GM12891 (cell line): ENCODE measurements at regions not wholly inside any gene's neighbourhood (a gene's known extent, or its start where the extent isn't known, plus 50 kb on each side); places are given as distances from the start of the nearest gene placed in this dataset.

Experiments used
- POLR2A ChIP-seq: IDR thresholded peaks from 2 replicates; pipeline ENCODE4 v1.6.1; 2011; ENCODE audit warnings: low read depth, low read length, control low read depth
- POLR2AphosphoS5 ChIP-seq: IDR thresholded peaks from 2 replicates; pipeline ENCODE4 v1.6.1; 2011; ENCODE audit warnings: low read depth, low read length, control low read depth

GRCh38 chr2:145007960-145008263, 488.0 kb upstream of the ZEB2 start:
- TF ChIP-seq POLR2A = no peak
- TF ChIP-seq POLR2AphosphoS5 = no peak
